ENCODE measurements at regions not wholly inside any gene's neighbourhood (a gene's known extent, or its start where the extent isn't known, plus 50 kb on each side); places are given as distances from the start of the nearest gene placed in this dataset.
"Not testable (repeated sequence)": the region's sequence is repeated elsewhere in the genome, so short reads cannot be mapped to it uniquely, and the experiment has no call there.

DNA sequence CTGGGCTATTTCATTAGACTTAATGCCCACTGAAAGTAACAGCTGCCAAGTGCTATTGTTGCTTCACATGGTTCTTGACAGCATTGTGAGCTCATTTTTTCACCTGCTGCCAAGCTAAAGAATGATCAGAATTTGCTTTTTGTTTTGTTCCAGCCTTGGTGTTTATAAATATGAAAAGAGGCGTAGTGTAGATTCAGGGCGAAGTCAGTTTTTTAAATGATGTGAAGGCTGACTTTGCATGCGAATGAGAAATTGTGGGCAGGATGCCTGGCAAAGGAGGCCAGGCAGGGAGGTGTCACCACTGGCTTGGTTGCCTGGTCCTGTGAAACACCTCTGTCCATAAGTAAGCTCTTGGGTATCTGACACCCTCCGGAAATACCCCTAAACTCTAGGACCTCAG lies 93.3 kb upstream of the NAP1L1 start:
- no peak for DNase-seq (ENCODE audit: low read depth)

DNA sequence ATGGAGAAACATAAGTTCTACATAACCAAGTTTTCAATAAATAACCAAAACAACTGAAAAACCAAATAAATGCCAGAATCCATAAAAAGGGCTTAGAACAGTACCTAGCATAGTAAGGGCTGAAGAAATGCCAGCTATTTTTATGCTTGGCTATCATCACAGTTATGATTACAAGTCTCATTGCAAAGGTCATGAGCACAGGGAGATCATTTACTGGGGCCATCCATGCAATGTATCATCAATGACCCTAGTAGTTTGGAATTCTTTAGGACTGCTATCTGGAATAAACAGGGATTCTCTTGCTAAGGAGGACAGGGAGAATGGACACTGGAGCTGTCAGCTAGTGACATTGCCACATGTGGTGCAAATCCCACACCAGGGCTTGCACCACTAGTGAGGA lies 92.5 kb upstream of the NAP1L1 start:
- DNase-seq (ENCODE audit: low read depth) = no peak

DNA sequence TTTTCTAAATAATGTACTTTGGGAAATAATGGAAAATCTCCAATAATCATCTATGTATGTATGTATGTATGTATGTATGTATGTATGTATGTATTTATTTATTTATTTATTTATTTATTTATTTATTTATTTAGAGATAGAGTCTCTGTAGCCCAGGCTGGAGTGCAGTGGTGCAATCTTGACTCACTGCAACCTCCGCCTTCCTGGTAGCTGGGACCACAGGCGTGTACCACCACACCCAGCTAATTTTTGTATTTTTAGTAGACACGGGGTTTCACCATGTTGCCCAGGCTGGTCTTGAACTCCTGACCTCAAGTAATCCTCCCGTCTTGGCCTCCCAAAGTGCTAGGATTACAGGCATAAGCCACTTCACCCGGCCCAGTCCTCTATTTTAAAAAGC lies 91.5 kb upstream of the NAP1L1 start:
- DNase-seq (ENCODE audit: low read depth) = not testable (repeated sequence)

DNA sequence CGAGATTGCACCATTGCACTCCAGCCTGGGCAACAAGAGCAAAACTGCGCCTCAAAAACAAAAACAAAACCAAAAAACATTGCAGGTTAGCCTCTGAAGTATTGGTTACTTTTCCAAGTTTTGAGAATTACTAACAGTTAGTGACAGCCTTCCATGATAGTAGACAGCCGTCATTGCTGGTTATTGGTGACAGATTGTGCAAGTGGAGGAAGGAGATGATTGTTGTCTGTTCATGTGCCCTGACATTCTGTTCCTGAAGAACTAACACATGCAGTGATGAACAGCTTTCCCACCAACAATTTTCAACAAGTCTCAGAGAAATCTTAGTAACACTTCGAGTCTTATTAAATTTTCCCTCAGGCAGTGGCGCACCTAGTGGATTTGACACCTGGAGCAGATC lies 89.3 kb upstream of the NAP1L1 start:
- DNase-seq (ENCODE audit: low read depth) = no peak

DNA sequence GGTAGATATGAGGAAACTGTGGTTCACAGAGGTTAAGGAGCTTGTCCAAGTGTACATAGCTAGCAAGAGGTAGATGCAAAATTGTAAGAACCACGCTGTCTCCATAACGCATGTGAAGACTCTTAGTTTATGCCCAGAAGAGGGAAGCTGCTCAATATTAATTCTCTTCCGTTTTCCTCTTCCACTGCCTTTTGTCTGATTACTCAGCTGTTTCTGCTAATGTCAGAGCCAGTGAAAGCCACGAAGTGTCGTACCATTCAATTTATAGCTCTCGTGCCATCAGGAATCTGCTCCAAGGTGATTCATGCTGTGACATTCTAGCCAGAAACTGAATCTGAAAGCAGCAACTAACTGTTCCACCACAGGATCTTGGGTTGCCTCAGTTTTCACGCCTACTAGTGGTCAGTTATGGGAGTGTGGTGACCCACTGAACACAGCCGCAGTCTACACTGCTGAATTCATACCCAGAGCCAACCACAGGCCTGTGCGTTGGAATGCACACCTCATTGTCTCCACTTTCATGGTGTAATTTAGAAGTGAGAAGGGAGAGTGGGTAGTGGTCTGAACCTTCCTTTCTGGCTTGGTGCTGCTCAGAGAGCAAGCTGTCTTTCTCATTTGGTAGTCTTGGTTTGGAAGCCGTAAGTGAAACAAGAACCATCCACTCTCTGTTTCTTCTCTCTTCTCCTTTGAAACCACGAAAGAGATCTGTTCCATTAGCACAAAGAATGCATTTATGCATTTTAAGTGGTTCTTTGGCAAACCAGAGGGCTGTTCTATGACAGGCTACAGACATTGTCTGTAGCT lies 74.2 kb upstream of the NAP1L1 start:
- DNase-seq (ENCODE audit: low read depth) = no peak

DNA sequence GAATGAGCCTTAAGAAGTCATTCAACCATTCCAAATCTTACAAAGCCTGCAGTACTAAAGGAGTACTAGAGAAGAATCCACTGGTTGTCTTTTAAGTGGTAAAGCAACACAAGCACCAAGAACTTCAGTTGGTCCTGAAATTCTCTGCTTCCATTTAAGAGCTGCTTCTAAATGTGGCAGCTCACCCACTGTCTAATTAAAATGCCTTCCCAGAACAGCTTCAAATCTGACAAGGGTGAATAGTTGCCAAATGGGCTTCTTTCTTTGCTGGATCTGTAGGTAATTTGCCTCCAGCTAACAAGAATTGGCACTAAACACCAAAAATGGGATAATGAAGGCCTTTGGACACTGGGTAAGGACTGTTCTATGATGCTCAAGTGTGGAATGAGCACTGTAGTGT lies 72.2 kb upstream of the NAP1L1 start:
- no peak for DNase-seq (ENCODE audit: low read depth)

DNA sequence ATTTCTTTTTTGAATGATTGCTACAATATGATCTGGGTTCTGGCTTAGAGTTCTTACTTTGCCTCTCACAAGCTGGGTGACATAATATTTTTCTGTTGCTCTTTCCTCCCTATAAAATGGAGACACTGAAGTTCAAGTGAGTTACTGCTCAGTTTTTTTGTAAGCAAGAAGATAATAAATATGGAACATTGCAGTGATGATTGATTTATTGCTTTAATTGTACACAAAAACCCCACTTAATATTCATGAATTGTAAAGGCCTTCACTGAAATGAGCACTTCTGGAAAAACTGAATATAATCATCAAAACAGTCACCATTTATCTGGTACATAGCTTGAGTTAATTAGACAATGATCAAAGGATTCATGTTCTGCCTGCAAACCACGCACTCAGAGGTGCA lies 71.8 kb upstream of the NAP1L1 start:
- DNase-seq (ENCODE audit: low read depth) = no peak

DNA sequence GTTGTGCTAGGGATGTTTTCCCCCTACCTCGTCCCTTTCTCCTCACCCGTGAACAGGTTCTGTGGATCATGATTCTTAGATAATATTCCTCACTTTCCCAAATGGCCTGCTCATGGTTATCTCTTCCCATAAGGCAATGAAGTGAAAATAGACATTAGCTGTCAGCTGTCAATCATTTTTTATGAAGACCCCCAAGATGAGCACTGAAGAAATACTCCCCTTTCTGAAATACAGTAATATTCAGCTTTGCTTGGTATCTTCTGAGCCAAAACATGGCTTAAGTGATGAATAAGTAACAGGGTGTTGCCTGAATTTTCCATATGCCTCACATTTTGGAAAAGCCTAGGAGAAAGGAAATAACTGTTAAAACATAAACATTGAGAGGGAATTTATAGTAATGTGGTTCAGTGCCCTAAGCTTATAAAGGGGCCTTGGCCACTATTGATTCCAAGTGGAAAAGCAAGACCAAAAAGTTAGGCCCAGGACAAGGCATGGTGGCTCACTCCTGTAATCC lies 70.7 kb upstream of the NAP1L1 start:
- DNase-seq (ENCODE audit: low read depth) = no peak

DNA sequence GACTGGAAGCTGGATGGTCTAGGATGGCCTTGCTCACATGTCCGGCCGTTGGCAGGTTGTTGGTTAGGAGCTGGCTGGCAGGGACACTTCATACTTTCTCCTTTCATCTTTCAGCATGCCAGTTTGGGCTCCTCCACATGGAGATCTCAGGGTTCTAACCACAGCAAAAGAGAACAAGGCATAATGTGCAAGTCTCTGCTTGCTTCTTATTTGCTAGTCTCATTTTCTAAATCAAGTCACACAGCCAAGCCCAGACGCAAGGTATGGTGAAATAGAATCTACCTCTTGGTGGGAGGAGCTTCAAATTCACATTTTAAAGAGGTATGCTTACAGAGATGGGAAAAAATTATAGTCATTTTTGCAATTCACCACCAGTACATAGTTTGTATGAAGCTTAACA lies 69.1 kb upstream of the NAP1L1 start:
- DNase-seq (ENCODE audit: low read depth) = no peak

DNA sequence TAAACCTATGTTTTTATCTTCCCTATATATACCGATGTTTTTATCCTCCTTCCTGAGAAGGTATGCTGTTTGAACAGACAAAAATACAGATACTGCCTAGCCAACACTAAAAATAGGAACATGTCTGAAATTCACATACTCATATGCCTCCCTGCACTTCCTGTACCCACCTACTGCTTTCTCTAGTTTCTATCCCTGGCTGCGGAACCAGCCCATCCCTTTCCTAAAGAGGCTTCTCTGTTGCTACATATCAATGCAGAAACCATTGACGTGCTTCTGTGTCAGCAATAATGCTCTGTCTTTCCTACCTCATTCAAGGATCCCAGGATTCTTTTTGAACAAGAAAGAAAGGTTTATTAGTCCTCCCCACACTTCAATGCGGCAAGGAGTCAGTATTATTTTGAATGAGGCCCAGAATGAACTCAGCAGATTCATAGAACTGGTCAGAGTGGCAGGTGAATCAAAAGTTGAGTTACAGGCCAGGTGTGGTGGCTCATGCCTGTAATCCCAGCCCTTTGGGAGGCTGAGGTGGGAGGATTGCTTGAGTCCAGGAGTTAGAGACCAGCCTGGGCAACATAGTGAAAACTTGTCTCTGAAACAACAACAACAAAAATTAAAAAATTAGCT lies 67.8 kb upstream of the NAP1L1 start:
- DNase-seq (ENCODE audit: low read depth) = no peak

DNA sequence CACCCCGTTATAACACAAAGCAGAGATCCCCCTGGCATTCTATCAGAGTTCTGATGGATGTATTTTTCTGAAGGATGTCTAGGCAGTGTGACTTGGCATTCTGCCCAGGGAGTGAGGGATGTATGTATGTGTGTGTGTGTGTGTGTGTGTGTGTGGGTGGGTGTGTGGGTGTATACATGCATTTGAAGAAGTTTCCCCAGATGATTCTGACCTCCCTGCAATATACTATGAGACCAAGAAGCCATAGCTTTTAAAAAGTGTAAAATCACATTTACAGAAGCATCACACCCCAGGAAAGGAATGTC lies 59.7 kb upstream of the NAP1L1 start:
- no peak for DNase-seq (ENCODE audit: low read depth)

DNA sequence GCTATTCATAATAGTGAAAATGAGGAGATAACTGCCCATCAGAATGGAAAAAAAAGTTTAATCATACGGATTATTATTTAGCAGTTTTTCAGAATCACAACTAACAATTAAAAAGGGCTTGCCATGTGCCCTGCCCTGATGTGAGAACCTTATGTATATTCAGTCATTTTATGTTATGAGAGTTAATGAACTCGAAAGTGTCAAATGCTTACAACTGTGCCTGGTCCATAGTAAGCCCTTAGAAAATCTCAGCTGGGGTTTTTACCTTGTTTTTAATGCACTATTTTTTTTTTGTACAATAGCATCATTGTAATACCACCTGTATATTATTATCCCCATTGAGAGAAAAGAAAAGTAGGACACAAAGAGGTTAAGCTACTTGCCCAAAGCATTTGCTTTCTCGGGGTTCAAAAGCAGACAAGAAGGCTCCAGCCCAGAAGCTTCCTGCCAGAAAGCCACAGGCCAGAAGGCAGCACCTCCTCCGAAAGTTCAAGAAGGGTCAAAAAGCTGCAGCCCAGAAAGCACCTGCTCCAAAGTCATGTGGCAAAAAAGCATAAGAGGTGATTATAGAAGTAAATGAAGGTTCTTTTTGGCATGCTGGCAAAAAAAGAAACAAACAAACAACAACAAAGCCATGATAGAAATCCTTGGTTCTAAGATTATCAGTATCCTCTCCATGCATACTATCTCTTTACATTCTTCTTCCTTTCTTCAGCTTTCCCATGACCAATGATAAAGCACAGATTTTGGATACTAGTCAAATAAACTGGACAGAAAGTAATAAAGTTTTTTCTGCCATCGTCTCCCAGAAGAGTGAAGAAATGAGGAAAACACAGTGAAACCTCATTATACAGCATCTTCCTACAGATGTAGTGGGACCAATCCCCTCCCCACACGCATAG lies 59.1 kb upstream of the NAP1L1 start:
- DNase-seq (ENCODE audit: low read depth) = no peak

DNA sequence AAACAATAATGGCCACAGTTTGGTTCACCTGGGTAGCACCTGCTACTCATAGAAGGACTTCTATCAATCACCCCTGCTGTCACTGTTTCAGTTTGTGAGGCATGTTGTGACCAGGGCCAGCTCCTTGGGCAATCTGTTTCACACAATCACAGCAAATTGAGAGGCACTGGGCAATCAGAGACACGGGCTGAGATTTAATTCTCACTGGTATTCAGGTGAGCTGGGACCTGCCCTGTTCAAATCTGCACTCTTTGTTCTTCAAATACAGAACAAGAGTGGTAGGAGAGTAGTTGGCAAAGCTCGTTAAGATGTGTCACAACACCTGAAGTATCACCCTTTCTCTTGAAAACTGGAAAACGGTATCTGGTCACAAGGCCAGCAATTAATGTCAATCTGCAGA lies 57.8 kb upstream of the NAP1L1 start:
- no peak for DNase-seq (ENCODE audit: low read depth)

DNA sequence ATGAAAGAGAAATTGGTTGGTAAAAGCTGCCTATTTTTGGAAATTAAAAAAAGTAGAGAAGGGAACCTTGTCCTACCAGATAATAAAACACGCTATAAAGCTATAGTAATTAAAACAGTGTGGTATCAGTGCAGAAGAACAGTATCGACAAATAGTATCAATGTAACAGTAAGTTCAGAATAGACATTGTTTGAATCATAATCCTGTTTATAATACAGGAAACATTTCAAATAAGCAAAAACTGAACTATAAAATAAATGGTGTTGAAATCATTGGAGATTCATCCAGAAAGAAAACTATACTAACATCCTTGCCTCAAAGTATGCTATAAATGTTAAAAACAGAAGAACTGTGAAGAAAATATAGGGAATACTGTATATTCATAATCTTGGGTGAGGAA lies 54.2 kb upstream of the NAP1L1 start:
- no peak for DNase-seq (ENCODE audit: low read depth)

DNA sequence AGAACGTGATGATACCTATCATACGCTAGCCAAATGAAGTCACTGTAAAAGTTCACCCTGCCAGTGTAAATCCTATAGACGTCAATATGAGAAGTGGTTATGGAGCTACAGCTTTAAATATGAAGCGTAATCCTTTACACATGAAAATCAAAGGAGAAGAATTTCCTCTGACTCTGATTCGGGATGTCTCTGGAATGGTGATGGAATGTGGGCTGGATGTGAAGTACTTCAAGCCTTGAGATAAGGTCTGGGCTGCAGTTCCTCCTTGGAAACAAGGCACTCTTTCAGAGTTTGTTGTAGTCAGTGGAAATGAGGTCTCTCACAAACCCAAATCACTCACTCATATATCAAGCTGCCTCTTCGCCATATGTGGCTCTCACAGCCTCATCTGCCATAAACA lies 53.1 kb upstream of the NAP1L1 start:
- DNase-seq (ENCODE audit: low read depth) = no peak

DNA sequence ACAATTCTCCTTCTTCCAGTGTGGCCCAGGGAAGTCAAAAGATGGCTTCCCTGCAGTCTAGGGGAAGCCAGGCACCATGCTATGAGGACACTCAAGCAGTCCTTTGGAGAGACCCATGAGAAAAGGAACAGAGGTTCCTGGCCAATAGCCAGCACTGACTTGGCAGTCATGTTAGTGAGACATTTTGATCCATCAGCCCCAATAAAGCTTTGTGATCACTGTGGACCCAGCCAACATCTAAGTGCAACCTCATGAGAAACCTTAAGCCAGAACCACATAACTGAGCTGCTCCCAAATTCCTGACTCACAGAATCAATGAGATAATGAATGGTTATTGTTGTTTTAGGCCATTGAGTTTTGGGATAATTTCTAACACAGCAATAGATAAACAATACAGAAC lies 51.0 kb upstream of the NAP1L1 start:
- DNase-seq (ENCODE audit: low read depth) = no peak

All from non-pigmented ciliary epithelial cell (primary cell).